Right hindlimb (tissue), 1 donor: ENCODE measurements at regions not wholly inside any gene's neighbourhood (a gene's known extent, or its start where the extent isn't known, plus 50 kb on each side); places are given as distances from the start of the nearest gene placed in this dataset.
"Not testable (repeated sequence)": the region's sequence is repeated elsewhere in the genome, so short reads cannot be mapped to it uniquely, and the experiment has no call there.

Experiments used
- DNase-seq: peaks from one replicate; pipeline ENCODE4 v3.0.0-alpha.2; 2018

- no peak for DNase-seq
Observed at GRCh38 chr2:221753401-221753800, 181.3 kb upstream of the EPHA4 start.

GRCh38 chr2:221752781-221753180 lies 180.7 kb upstream of the EPHA4 start:
- no peak for DNase-seq

GRCh38 chr2:221750316-221750715 lies 178.2 kb upstream of the EPHA4 start:
- DNase-seq: no peak

GRCh38 chr2:221747289-221747972 lies 175.3 kb upstream of the EPHA4 start:
- no peak for DNase-seq

GRCh38 chr2:221741496-221742211 lies 169.6 kb upstream of the EPHA4 start:
- DNase-seq: no peak

GRCh38 chr2:221731432-221732145 lies 159.5 kb upstream of the EPHA4 start:
- no peak for DNase-seq

GRCh38 chr2:221726894-221727513 lies 154.9 kb upstream of the EPHA4 start:
- no peak for DNase-seq

GRCh38 chr2:221724631-221725203 lies 152.6 kb upstream of the EPHA4 start:
- no peak for DNase-seq

GRCh38 chr2:221724117-221724516 lies 152.0 kb upstream of the EPHA4 start:
- DNase-seq: not testable (repeated sequence)

- DNase-seq: no peak
Observed at GRCh38 chr2:221716426-221717303, 144.6 kb upstream of the EPHA4 start.

- DNase-seq: no peak
Observed at GRCh38 chr2:221715523-221716247, 143.6 kb upstream of the EPHA4 start.

- no peak for DNase-seq
Observed at GRCh38 chr2:221710744-221711143, 138.6 kb upstream of the EPHA4 start.

- DNase-seq: no peak
Observed at GRCh38 chr2:221708902-221709301, 136.8 kb upstream of the EPHA4 start.

GRCh38 chr2:221705185-221705877 lies 133.2 kb upstream of the EPHA4 start:
- no peak for DNase-seq

- no peak for DNase-seq
Observed at GRCh38 chr2:221704442-221704841, 132.3 kb upstream of the EPHA4 start.

GRCh38 chr2:221693365-221693764 lies 121.3 kb upstream of the EPHA4 start:
- no peak for DNase-seq

GRCh38 chr2:221691571-221691970 lies 119.5 kb upstream of the EPHA4 start:
- DNase-seq: no peak

GRCh38 chr2:221689140-221689539 lies 117.0 kb upstream of the EPHA4 start:
- no peak for DNase-seq

- DNase-seq: no peak
Observed at GRCh38 chr2:221680548-221680947, 108.4 kb upstream of the EPHA4 start.

- no peak for DNase-seq
Observed at GRCh38 chr2:221677688-221678087, 105.6 kb upstream of the EPHA4 start.
